NOMO-1 (cell line): ENCODE measurements at regions not wholly inside any gene's neighbourhood (a gene's known extent, or its start where the extent isn't known, plus 50 kb on each side); places are given as distances from the start of the nearest gene placed in this dataset.

Experiments
- DNase-seq, 2 experiments: peaks; one replicate each; lab custom pipeline; 2025; ENCODE audit not compliant: unreplicated experiment in 2 of 2; lab: John Stamatoyannopoulos, UW

DNA sequence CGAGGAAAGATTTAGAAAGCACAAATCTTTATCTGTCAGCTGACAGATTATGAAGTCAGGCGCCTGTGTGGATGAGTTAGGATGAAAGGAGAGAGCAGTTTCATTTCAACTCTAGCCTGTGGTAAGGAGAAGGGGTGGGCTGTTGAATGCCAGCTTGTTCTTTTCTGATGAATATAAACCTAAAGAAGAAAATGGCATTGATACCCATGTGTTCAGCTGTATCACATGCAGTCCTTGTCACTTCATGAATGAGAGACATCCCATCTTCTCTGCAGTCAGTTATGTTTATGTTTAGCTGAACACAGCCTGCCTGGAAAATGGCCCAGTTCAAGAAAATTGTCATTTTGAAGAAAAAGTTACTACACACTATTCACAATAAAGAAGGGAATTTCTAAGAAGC is 345.7 kb upstream of the RBMS3 start:
- DNase-seq, result no peak

DNA sequence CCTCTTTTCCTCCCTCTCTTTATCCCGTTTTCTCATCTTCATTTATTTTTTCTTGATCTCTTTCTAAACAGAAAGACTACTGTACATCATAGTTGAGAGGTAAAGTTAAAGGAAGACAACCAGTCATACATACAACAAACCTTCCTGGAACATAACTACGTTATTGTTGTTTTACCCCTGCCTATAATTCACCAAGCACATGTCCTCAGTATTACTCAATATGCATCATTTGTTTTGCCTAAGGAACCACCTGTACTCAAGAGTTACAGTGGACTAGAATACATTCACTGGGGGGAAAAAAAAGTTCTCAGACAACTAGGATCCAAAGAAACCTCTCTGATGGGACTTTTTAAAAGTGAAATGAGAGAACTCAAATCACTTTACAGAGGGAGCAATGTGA is 344.7 kb upstream of the RBMS3 start:
- DNase-seq, result no peak

DNA sequence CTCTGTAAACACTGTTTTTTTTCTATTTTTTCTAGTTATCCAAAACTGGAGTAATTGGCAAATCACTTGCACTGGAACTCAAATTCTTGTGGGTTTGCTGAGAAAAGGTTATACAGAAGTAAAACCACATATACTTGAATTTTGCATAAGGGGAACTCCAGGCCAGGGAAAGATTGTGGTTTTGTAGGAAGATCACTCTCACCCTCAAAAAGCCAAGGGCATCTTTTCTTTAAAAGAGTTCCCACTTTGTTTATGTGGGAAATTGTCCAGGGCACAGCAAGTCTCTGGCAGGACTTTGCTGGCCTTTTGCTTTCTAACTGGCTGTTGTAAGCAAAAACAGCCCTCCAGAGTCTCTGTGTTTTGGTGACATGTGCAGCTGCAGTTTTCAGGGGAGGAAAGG is 340.3 kb upstream of the RBMS3 start:
- peak; percentile 59 to 71 for DNase-seq

DNA sequence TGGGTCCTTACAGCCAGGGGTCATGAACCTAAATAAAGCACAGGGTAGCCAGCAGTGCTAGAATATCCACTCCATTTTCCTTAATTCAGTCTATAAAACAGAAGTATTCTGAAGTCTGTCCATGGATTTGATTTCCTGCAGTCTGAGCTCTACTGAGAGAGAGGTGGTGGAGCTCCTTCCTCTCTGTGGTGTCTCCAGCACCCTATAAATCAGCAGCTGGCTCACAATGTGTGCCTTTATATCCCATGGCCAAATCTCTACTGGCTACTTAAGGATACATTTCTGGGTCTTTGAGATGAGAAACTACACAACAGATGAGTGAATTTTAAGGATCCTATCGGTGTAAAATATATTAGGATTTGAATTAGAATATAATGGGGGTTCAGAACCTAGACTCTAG is 339.9 kb upstream of the RBMS3 start:
- peak in 1 of 2 experiments; percentile 10 for DNase-seq

DNA sequence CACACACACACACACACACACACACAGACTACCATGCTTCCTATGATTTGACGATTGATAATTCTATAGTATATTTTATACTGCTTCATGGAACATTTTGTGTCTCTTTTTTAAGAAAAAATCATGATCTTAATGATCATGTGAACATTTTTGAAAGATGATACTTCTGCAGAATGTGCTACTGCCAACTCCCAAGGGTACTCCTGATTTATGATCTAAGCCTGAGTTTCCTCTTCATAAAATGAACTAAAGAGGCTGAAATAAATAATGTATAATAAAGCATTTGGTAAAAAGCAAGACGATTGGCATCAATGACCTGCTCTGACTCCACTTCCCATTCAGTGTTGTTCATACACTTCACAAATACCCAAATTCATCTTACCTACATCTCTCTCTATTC is 333.8 kb upstream of the RBMS3 start:
- no peak for DNase-seq

DNA sequence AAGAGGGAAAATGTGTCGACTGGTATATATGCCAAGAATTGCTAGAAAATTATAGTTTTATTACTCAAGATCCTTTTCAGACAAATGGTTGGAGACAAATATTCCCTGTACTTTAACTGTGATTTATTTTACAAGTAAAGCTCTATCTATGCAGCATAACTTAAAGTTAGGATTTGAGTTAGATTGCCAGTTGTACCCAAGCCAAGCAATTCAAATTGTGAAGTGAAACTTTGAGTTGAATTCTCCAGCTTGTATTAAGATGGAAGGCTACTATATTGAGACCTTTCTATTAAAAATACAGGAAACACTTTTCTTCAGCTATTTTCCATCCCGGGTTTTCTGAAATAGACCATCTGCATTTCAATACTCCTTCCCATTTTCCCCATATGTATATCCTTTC is 333.1 kb upstream of the RBMS3 start:
- no peak for DNase-seq

DNA sequence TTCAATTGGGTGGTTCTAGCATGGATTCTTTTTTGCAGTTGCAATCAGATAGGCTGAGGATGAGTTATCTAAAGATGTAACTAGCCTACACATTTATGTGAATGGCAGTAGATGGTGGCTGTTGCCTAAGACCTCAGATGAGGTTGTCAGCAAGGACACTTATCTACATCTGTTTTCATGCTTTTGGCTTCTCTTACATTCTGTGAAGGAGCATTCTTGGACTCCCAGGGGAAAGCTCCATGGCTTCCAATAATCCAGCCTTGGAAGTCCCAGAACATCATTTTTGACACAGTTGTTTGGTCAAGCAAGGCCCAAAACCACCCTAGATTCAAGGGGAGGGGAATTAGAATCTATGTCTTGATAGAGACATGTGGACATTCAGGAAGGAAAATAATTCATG is 332.2 kb upstream of the RBMS3 start:
- DNase-seq, result no peak

DNA sequence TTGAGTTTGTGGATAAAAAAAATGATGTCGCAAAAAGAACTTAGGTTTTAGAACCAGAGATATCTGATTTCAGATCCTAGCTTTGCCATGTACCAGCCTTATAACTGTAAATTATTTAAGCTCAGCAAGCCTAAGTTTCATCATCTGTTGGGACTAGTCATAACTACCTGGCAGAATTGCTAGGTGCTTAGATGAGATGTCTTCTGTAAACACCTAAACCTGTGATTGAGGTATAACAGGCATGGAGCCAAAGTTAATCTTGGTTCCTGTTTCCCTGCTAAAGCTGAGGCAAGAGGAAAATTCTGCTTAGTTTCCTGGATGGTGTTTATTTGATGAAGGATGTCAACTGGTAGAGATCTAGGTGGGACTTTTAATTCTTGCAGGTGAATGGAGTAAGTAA is 331.3 kb upstream of the RBMS3 start:
- no peak for DNase-seq

DNA sequence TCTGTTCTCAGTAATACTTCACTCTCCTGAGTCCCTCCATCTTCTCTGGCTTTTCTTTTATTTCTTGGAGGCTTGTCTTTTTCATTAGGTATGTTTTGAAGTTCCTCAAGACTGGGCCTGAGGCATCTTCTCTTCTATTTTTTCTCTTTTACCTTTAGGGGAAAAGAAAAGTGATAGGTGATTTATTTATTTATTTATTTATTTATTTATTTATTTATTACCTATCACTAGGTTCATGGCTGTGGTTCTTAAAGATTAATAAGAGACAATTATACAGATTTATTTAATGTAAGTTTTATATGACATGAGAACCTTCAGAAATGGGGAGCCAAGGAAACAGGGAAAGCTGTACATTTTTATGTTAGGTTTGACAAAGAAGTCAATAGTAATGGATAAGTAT is 330.3 kb upstream of the RBMS3 start:
- no peak for DNase-seq

DNA sequence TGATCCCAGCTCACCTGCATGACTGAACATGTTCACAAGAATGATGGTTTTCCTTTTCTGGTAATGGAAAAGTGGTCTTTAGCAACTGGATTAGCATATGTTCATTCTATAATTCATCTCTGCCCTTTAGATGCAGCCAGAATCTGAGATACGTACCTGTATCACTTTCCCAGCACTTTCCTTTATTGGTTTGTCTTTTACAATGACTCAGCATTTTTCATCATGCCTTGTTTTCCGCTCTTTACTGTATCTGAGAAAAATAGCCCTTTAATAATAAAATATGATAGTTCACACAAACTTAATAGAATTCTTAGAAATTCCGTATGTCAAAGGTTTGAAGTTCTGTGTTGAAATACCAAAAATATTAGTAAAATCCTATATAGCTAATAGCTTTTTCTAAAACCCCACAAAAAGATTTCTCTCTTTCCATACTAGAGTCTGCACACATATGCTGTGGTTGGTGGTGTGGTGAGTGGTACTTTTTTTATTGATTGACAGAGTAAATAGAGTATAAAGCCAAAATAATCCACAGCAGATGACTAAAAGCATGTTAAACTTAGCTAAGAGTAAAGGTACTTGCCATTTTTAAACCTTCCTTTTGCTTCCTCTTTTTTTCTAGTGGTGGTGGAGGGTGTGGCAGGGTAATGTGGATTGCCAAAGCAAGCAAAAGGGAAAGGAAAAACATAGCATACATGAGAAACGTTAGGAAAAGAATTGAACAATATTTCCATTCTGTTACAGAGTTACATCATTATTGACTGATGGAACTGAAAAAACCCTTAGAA is 328.9 kb upstream of the RBMS3 start:
- DNase-seq, result peak; percentile 75 to 96

DNA sequence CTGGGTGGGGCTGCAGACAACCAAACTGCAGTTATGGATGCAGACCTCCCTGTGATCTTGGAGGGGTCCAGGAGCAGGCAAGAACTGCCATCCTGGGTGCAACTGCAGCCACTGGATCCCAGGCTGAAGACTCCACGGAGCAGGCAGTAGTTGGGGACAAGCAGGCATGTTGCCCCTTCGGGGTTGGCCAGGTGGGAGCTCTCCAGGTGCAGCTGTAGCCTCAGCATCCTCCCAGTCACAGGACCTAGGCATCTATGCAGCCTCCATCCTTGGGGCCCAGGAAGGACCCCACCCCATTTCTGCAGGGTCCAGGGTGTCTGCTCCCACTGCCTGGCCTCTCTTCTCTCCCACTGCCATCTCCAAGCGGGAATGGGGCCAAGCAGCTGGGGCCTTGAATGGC is 322.2 kb upstream of the RBMS3 start:
- no peak for DNase-seq

DNA sequence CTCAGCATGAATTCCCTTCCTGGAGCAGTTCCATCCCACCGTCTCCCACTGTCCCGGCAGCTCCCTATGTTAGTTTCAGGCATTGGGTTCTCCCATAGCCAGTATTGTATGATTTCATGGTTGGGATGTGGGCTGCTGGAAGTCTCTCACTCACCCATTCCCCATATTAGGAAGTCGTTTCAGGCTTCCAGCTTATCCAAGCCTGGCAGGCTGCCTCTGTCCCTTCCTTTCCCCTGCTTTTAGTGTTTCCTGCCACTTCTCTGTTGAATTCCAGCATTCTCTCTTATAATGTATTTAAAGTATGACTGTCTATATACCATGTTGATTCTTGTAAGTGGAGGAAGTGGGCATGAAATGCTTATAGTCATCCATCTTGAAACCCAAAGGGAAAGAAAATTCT is 309.7 kb upstream of the RBMS3 start:
- no peak for DNase-seq

DNA sequence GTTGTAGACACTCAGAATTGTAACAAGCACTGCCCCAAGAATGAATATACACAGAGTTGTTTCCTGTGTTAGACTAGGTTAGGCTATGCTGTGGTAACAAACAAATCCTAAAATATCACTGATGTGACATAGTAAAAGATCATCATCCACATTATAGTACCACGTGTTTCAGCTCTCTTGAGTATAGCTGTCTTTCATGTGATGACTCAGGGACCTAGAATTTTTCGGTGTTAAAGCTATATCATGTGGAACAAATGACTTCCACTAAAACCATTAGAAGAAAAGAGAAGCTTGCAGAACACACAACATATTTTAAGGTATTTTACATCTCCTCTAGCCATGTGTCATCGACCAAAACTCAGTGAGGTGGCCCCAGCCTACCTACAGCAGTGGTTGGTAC is 307.9 kb upstream of the RBMS3 start:
- no peak for DNase-seq

DNA sequence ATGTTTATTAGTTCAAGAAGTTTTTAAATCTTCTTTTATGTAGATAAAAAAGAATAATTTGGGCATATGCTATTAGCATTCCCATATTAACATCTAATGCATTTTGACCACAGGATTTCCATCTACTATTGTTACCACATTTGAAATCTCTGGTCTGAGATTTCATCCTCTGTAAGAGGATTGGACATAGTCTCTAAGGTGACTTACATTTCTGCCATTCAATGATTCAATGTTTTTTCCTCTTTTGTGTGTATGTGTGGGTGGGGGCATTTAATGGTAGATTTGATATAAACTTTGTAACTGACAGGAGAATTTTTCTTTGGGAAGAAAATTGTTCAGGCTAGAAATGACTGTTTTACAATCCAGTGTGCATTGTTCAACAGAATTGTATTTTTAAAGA is 307.3 kb upstream of the RBMS3 start:
- DNase-seq, result no peak

DNA sequence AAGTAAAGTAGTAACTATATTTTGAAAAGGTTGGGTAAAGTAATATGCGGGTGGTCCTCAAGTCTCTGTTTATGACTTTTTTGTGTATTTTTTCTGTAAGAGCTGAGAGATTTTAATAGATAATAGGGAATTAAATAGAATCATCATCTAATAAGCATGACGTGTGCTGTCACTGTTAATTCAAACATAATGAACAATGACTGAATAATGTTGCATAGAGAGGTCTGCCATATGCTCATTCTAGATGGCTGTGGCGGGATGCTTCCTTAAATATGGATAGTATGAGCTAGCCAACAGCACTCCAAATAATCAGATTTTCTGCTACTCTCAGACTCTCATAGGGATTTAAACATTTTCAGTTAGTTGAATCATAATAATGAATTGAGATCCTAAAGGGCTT is 302.8 kb upstream of the RBMS3 start:
- no peak for DNase-seq

DNA sequence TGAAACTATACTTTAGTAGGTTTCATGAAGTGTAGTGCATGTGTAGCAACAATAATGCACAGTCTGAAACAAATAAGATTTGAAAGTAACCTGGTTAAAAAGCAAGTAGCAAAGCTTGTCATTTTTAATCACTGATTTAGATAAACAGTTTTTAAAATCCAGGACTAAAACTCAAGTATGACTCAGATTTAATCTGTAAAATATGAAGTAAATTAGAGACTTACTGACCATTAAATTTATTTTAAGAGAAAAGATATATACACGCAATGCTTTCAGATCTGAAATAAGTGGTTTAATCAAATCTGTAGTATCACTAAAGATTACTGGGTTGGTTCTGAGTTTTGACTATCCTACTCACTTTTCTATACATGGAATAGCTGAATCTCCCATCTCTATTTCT is 300.7 kb upstream of the RBMS3 start:
- no peak for DNase-seq

DNA sequence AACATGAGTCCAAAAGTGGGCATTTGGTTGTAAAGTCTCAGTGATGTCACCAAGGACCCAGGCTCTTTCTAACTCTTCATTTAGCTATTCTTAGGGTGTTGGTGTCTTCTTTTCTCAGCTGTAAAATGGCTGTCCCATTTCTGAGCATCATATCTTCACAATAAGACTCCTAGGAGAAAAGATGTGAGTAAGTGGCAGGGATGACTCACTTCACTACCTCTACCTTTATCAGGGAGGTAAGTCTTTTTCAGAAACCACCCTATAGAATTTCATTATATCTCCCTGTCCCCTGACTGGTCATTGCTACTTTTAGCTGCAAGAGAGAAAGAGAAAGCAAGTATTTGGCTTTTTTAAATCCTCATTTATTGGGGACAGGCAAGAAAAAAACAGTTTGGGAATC is 300.2 kb upstream of the RBMS3 start:
- no peak for DNase-seq

DNA sequence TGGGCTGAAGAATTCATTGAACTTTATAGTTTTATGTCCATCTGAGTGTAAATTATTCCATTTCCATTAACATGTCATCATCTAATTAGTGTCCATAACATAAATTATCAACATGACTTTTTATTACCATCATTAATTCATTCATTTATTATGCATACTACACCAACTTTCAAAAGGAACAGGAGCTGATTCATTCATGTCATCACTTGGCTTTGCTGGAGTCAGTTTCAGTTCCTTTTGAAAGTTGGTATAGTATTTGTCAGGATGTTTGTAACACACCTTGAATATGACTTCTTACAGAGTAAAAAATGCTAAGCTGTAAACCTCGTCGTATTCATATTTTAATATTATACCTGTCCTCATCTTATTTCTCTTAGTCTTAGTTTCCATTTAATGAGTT is 298.0 kb upstream of the RBMS3 start:
- DNase-seq, result peak in 1 of 2 experiments; percentile 52

DNA sequence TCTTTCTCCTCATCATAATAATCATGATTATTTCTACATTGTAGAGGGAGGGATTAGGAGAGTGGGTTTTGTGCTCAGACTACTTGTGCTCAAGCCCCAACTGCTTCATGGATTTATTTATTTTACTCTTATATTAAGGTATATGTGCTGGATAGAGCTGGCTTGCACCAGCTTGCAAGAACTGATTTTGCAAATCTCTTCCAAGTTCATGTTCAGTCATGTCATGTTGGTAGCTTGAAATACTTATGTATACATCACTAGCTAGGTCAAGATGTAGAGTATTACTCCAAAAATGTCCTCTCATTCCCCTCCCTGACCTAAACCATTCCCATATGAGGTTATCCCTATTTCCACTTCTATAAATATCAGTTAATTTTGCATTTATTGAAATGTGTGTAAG is 293.9 kb upstream of the RBMS3 start:
- DNase-seq, result no peak

DNA sequence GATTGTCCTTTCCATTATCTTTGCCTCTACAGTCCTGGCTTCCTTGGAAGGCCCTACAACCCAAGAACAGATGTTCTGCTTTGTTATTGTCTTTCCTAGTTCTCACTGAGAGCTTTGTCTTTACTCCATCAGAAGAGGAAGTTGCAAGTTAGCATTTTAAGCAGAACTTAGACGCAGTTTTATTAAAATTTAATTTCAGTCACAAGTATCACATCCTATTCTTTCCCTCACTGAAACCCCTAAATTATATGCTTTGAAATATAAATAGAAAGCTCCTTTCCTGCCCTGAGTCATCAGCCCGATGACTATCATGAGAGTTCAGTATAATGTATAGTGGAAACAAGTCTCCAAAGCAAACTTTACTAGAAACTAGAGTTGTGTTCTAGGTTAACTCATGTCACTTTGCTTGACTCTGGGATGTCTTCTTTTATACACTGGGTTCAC is 291.2 kb upstream of the RBMS3 start:
- DNase-seq, result peak; percentile 37 to 77

DNA sequence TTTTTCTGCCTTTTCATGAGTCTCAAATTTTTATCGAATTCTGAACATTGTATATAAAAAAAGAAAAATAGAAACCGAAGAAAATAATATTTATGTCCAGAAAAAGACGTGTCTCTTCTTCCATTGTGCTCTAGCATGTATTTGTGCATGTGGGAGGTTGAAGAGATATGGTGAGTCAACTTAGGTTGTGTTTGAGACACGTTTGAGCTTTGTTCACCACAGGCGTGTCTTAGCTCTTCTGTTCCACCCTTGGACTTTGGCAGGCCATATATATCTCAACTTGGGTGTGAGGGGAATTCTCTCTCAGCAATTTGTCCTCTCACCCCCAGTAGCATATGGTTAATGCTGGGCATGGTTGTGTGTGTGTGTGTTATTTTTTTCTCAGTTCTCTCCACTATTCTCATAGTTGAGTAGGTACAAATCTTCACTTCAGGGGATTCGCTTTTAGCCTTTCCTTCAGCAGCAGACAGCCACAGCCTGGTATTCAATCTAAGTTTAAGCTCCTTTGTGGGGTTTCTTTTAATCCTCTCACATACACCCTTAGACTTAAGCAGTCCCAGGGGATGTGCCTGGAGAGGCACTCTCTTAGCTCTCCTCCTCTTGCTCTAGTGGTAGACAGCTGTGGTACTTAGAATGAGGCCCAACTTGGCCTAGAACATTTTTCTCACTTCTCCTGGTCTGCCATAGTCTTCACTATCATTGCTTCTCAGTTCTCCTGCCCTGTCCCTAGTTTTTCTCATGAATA is 286.5 kb upstream of the RBMS3 start:
- DNase-seq, result no peak

DNA sequence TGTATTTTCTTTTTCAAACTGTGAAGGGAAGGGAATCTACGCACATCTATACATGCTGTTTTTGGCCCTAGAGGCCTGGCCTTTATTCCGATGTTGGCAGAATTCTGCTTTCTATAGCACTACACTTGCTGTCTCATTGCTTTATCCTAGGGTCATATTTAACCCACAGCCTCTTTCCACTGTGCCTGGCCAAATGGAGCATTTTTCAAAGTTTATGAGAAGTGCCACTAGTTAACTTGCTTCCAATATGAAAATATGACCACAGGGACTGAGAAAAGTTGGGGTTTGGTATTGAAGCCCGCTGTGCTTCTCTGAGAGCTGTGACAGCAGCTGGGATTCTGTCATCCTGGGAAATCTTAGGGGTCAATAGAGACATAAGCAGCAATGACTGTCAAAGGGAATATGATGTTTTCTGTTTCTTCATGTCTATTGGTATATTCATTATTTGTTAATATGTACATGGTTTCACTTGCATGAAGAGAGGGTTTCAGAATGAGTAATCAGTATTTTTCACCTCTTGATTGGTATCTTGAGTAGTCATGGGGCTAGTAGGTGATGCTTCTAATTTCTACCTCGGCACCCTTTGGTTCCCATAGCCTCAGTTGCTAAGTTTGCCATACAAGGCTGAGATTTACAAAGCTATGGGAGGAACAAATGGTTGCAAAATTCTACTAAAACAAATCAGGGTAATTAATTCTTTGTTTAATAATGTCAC is 275.8 kb upstream of the RBMS3 start:
- DNase-seq, result no peak
